ACC112 (cell line): ENCODE measurements at regions not wholly inside any gene's neighbourhood (a gene's known extent, or its start where the extent isn't known, plus 50 kb on each side); places are given as distances from the start of the nearest gene placed in this dataset.

ENCODE experiments used
- H2AFZ ChIP-seq: fragments of 200-600 bp; sonication (generic); one replicate; pipeline ENCODE4 v1.6.0; 2017; ENCODE audit warnings: antibody characterized with exemption, low read length; ENCODE audit not compliant: unreplicated experiment
- H3K27ac ChIP-seq: fragments of 200-600 bp; sonication (generic); 2 replicates; pipeline ENCODE4 v1.5.1; 2014; ENCODE audit warnings: low read depth, mild to moderate bottlenecking, antibody characterized with exemption, low read length, moderate library complexity
- H3K27me3 ChIP-seq: fragments of 200-600 bp; sonication (generic); 2 replicates; pipeline ENCODE4 v1.6.1; 2014; ENCODE audit warnings: mild to moderate bottlenecking, antibody characterized with exemption, low read length, moderate library complexity, mixed read lengths; ENCODE audit not compliant: insufficient read depth
- H3K36me3 ChIP-seq: fragments of 200-600 bp; sonication (generic); 2 replicates; pipeline ENCODE4 v1.6.1; 2016; ENCODE audit warnings: mild to moderate bottlenecking, antibody characterized with exemption, low read length, moderate library complexity, mixed read lengths; ENCODE audit not compliant: insufficient read depth
- H3K4me1 ChIP-seq: fragments of 200-600 bp; sonication (generic); one replicate; pipeline ENCODE4 v1.6.1; 2016; ENCODE audit warnings: low read length, mixed read lengths; ENCODE audit not compliant: insufficient read depth, unreplicated experiment, control insufficient read depth
- H3K4me3 ChIP-seq: fragments of 200-600 bp; sonication (generic); 2 replicates; pipeline ENCODE4 v1.5.1; 2014; ENCODE audit warnings: mild to moderate bottlenecking, low read depth, low read length
- H3K79me2 ChIP-seq: fragments of 200-600 bp; sonication (generic); one replicate; pipeline ENCODE4 v1.6.0; 2016; ENCODE audit warnings: low read length; ENCODE audit not compliant: control insufficient read depth, unreplicated experiment, insufficient read depth

DNA sequence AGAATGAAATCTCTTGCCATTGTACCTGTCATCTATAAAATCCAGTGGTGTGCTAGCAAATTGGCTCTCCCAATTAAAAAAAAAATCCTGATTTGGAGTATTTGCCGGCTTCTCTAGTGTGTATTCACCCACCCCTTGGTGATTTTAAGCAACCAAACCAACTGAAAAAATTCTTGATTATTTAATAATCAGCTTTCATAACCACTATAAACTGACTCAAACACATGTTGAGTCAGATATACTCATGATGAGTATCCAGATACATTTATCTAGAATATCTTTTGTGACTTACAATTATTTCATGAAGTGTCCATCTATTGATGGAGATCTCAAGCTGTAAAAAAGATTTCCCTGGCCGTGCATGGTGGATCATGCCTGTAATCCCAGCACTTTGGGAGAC, 205.4 kb downstream of the RASSF9 start:
- no peak overlapping the region for H3K27ac ChIP-seq
- no peaks in the 10 kb centered on the region for H3K36me3 ChIP-seq

DNA sequence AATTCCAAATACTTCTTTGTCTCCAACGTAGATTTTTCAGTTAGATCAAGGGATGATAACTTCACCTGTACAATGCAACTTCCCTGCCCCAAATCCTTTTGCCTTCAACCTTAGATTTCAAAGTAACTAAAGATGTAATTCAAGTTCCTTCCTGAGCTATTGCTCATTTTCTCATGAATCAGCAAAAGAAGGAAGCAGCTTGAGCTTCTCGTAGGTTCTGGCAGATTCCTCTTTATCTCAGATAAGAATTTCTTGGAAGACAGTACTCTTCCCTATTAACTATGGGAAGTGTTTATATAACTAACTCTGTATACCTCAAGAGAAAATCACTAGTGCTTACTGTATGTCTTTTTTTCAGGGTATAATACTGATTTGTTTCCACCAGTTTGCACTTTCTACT, 203.8 kb downstream of the RASSF9 start:
- H3K4me1 ChIP-seq = peaks cover 10% of the 10 kb centered on the region
- no peak overlapping the region for H2AFZ ChIP-seq
- no peak overlapping the region for H3K27ac ChIP-seq
- H3K27me3 ChIP-seq = no peaks in the 10 kb centered on the region
- no peaks in the 10 kb centered on the region for H3K36me3 ChIP-seq
- no peak overlapping the region for H3K4me3 ChIP-seq
- no peaks in the 10 kb centered on the region for H3K79me2 ChIP-seq

More for the DNA sequence above, 205.4 kb downstream of the RASSF9 start:
- H3K4me3 ChIP-seq = no peak overlapping the region
- no peaks in the 10 kb centered on the region for H3K79me2 ChIP-seq
- no peak overlapping the region for H2AFZ ChIP-seq
- no peaks in the 10 kb centered on the region for H3K27me3 ChIP-seq
- peaks cover 24% of the 10 kb centered on the region for H3K4me1 ChIP-seq

DNA sequence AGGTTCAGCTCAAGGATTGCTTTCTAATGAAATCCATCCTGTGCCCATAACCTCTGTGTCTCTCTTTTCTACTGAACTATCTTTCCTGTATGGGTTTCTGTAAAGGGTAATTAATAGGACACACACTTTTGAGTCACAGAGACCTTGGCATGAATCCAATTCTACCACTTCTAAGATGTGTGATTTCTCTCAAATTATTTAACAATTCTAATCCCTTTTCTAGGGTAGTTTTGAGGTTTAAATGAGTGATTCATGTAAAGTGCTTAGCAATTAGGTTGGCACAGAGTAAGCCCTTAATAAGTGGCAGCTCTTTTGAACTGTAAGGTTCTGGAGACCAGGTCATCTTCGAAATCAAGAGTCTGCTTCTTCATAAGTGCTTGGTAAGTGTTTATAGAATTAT, 202.7 kb downstream of the RASSF9 start:
- H3K4me1 ChIP-seq = peaks cover 4% of the 10 kb centered on the region
- H3K4me3 ChIP-seq = no peak overlapping the region
- no peak overlapping the region for H3K27ac ChIP-seq
- no peaks in the 10 kb centered on the region for H3K79me2 ChIP-seq
- no peaks in the 10 kb centered on the region for H3K27me3 ChIP-seq
- no peaks in the 10 kb centered on the region for H3K36me3 ChIP-seq
- no peak overlapping the region for H2AFZ ChIP-seq

DNA sequence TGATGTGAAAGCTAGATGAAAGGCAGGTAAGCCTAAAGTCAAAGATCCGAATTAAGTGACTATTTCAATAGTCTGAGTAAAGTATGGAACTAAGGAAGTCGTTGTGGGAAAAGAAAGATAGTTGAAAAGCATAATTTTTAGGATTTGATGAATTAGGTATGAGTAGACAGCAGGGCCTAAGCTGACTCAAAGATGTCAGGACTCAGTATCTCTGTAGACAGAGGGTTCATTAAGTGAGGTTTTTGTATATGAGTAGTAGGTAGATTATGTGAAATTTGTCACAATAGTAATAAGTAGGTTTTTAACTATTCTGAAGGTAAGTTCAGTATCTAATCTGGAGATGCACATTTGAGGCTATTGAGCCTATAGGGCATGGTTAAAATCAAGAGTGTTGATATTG, 196.4 kb downstream of the RASSF9 start:
- H3K79me2 ChIP-seq = no peaks in the 10 kb centered on the region
- peaks cover 7% of the 10 kb centered on the region for H3K4me1 ChIP-seq
- H3K27ac ChIP-seq = no peak overlapping the region
- no peak overlapping the region for H3K4me3 ChIP-seq
- H3K27me3 ChIP-seq = no peaks in the 10 kb centered on the region
- no peaks in the 10 kb centered on the region for H3K36me3 ChIP-seq
- peak overlapping the region; percentile 6 for H2AFZ ChIP-seq

DNA sequence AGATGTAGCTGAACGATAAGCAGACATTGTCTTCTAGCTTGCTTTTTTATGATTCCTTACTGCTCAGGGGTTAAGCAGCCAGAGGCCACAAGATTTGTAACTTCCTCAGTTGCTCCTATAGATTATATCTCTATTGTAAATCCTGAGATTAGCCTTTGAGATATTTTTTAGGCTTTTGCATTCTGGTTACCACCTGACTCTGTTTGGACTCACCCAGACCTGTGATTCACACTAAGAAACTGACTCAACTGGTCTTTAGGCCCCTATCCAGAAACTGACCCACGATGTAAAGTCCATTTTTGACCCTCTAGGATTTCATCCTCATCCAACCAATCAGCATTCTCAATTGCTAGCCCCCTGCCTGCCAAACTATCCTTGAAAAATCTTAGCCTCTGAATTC, 194.4 kb downstream of the RASSF9 start:
- no peaks in the 10 kb centered on the region for H3K27me3 ChIP-seq
- peaks cover 7% of the 10 kb centered on the region for H3K4me1 ChIP-seq
- no peak overlapping the region for H3K4me3 ChIP-seq
- no peaks in the 10 kb centered on the region for H3K36me3 ChIP-seq
- no peak overlapping the region for H3K27ac ChIP-seq
- H2AFZ ChIP-seq = peak overlapping the region; percentile 33
- no peaks in the 10 kb centered on the region for H3K79me2 ChIP-seq

DNA sequence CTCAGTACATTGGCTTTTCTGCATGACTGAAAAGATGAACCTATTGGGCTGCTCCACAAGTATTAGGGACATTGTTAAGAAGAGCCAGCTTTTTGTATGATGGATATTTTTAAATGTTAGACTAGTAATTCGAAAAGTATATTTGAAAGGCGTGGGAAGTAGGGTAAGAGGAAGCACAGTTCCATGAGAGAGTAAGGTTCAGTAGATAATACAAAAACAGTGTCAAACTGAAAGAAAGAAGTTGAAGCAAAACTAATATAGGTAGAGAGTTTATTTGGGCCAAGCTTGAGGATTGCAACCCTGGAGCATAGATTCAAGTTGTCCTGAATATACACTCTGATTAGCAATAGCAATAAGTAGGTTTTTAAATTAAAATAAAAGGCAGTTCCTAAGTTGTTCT, 193.9 kb downstream of the RASSF9 start:
- Histone ChIP-seq H3K27ac (no peak overlapping the region), H2AFZ (no peak overlapping the region), H3K4me3 (no peak overlapping the region), H3K36me3 (no peaks in the 10 kb centered on the region), H3K4me1 (peaks cover 7% of the 10 kb centered on the region), H3K79me2 (no peaks in the 10 kb centered on the region), H3K27me3 (no peaks in the 10 kb centered on the region)

DNA sequence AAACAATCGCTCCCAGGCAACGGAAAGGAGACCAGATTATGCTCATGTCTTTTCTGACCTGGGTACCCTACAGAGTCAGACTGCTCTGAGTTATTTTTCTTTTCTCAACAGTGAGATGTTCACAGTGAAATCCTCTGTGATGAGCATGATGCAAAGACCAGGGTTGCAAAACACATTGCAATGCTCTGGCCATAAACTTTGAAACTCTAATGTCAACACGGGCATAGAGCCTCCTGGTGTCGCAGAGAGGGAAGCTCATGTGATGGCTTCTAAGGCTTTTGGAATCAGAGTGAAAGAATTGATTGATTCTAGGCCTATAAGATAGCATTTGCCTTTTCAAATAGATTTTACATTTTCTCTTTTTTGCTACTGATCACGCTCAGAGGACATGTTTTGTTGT, 193.4 kb downstream of the RASSF9 start:
- no peaks in the 10 kb centered on the region for H3K27me3 ChIP-seq
- no peak overlapping the region for H3K4me3 ChIP-seq
- peaks cover 7% of the 10 kb centered on the region for H3K4me1 ChIP-seq
- no peak overlapping the region for H3K27ac ChIP-seq
- H3K79me2 ChIP-seq = no peaks in the 10 kb centered on the region
- no peak overlapping the region for H2AFZ ChIP-seq
- no peaks in the 10 kb centered on the region for H3K36me3 ChIP-seq

DNA sequence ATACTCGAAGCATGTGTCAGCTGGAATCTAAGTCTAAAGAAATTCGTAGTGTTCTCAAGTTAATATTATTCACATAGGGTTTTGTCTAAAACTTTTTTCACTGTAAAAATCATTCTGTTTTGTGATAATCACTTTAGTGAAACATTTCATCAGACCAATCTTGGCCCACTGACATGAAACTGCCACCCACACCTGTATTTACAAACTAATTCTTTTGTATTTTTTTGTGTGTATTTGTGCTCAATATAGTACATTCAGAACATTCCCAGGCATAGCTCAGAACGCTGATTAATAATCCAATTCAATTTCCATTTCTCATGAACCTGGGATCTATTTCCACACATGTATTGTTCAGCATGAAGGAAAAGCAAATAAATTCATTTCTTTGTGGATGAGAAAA, 191.7 kb downstream of the RASSF9 start:
- H2AFZ ChIP-seq = no peak overlapping the region
- H3K27me3 ChIP-seq = no peaks in the 10 kb centered on the region
- H3K27ac ChIP-seq = no peak overlapping the region
- H3K79me2 ChIP-seq = no peaks in the 10 kb centered on the region
- H3K36me3 ChIP-seq = no peaks in the 10 kb centered on the region
- H3K4me3 ChIP-seq = no peak overlapping the region
- H3K4me1 ChIP-seq = peaks cover 7% of the 10 kb centered on the region

DNA sequence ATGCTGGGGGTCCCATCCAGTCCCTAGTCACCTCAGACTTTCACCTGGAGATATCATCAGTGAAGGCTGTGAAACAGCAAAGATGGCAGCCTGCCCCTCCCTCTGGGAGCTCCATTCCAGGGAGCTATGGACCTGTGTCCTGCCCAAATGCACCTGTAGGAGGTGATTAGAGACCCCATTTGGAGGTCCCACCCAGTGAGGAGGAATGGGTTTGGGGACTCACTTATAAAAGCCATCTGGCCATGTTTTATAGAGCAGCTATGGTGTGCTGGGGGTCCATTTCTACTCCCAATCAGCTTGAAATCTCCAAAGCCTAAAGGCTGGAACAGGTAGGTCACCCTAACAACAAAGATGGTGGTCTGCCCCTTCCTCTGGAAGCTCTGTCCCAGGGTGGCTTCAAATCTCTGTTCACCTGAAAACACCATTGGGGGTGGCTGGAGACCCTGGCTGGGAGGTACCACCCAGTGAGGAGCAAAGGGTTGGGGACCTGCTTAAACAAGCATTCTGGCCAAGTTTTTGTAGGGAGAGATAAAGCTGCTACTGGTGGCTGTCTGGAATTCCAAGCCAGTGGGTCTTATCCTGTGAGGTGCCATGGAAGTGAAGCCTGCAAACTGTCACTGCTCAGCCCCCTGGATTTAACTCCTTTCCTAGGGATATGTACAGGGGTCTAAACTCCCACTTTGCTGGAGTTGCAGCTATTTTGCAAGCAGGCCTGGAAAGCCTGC, 182.3 kb downstream of the RASSF9 start:
- Histone ChIP-seq H3K79me2 (no peaks in the 10 kb centered on the region), H3K27ac (no peak overlapping the region), H2AFZ (no peak overlapping the region), H3K4me3 (no peak overlapping the region), H3K4me1 (no peaks in the 10 kb centered on the region), H3K27me3 (no peaks in the 10 kb centered on the region), H3K36me3 (no peaks in the 10 kb centered on the region)

DNA sequence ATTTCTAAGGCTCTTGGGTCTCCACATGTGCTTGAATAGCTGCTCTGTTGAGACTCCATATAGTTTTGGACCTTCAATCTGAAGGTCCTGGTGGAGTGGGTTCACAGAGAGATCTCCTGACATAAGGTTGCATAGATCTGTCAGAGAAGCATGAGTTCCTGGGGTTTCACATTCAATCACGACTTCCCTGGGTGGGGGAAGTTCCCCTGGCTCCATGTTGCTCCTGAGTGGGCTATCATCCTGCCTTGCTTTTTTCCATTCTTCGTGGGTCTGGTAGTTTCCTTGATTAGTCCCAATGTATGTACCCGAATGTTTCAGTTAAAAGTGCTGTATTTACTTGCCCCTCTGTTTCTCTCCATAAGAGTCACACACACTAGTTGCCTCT, 181.8 kb downstream of the RASSF9 start:
- no peak overlapping the region for H2AFZ ChIP-seq
- no peaks in the 10 kb centered on the region for H3K36me3 ChIP-seq
- no peaks in the 10 kb centered on the region for H3K79me2 ChIP-seq
- H3K27ac ChIP-seq = no peak overlapping the region
- H3K4me3 ChIP-seq = no peak overlapping the region
- no peaks in the 10 kb centered on the region for H3K27me3 ChIP-seq
- H3K4me1 ChIP-seq = no peaks in the 10 kb centered on the region

DNA sequence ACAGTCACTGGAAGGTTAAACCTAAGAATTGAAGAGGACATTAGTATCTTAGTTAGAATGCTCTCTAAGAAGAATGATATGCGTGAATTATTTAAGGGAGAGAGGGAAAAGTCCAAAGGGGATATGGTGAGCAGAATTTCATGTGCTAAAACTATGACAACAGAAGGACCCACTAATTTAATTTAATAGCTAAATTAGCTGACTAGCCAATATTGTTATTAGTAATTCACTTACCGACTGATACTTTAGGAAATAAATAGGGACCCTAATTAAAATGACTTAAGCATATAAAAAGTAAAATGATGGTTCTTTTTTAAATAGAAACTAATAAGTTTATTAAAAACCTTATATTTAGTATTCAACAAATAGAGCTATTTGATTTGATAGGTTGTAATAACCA, 179.6 kb downstream of the RASSF9 start:
- no peak overlapping the region for H3K27ac ChIP-seq
- no peaks in the 10 kb centered on the region for H3K79me2 ChIP-seq
- no peaks in the 10 kb centered on the region for H3K27me3 ChIP-seq
- no peak overlapping the region for H2AFZ ChIP-seq
- H3K4me3 ChIP-seq = no peak overlapping the region
- H3K36me3 ChIP-seq = no peaks in the 10 kb centered on the region
- no peaks in the 10 kb centered on the region for H3K4me1 ChIP-seq
